HK-2 (cell line): ENCODE measurements at regions not wholly inside any gene's neighbourhood (a gene's known extent, or its start where the extent isn't known, plus 50 kb on each side); places are given as distances from the start of the nearest gene placed in this dataset.
A peak's percentile ranks its signal among the peaks of the same experiment; 100 is the strongest.

Source experiments
- DNase-seq: peaks from one replicate; pipeline ENCODE4 v3.0.0-alpha.2; 2018; ENCODE audit not compliant: unreplicated experiment

GRCh38 chr2:122164964-122165363, 409.5 kb downstream of the TSN start:
- no peak for DNase-seq

- DNase-seq: no peak
These were observed 411.4 kb downstream of the TSN start for GRCh38 chr2:122166820-122167219.

- DNase-seq: no peak
These were observed 412.1 kb downstream of the TSN start for GRCh38 chr2:122167515-122167914.

- DNase-seq: no peak
These were observed 413.3 kb downstream of the TSN start for GRCh38 chr2:122168799-122169198.

GRCh38 chr2:122172812-122173211, 417.4 kb downstream of the TSN start:
- no peak for DNase-seq

GRCh38 chr2:122174061-122174460, 418.6 kb downstream of the TSN start:
- no peak for DNase-seq

GRCh38 chr2:122179492-122180165, 424.2 kb downstream of the TSN start:
- DNase-seq: no peak

GRCh38 chr2:122180972-122181371, 425.5 kb downstream of the TSN start:
- DNase-seq: no peak

- no peak for DNase-seq
These were observed 427.3 kb downstream of the TSN start for GRCh38 chr2:122182616-122183355.

GRCh38 chr2:122183890-122184289, 428.4 kb downstream of the TSN start:
- DNase-seq: no peak

GRCh38 chr2:122186761-122187222, 431.3 kb downstream of the TSN start:
- DNase-seq: no peak

- peak; percentile 35 for DNase-seq
These were observed 435.9 kb downstream of the TSN start for GRCh38 chr2:122191331-122191730.

- DNase-seq: no peak
These were observed 438.2 kb downstream of the TSN start for GRCh38 chr2:122193622-122194021.

- no peak for DNase-seq
These were observed 439.1 kb downstream of the TSN start for GRCh38 chr2:122194546-122194945.

- peak; percentile 11 for DNase-seq
These were observed 448.1 kb downstream of the TSN start for GRCh38 chr2:122203523-122203922.

GRCh38 chr2:122205641-122206040, 450.2 kb downstream of the TSN start:
- DNase-seq: no peak

GRCh38 chr2:122206101-122206500, 450.6 kb downstream of the TSN start:
- DNase-seq: no peak

GRCh38 chr2:122209377-122209776, 453.9 kb downstream of the TSN start:
- no peak for DNase-seq

GRCh38 chr2:122210065-122210464, 454.6 kb downstream of the TSN start:
- DNase-seq: no peak

- no peak for DNase-seq
These were observed 455.7 kb downstream of the TSN start for GRCh38 chr2:122210898-122211856.

GRCh38 chr2:122213312-122213711, 457.9 kb downstream of the TSN start:
- no peak for DNase-seq

GRCh38 chr2:122216071-122216470, 460.6 kb downstream of the TSN start:
- DNase-seq: no peak
